HepG2 (cell line): ENCODE measurements at regions not wholly inside any gene's neighbourhood (a gene's known extent, or its start where the extent isn't known, plus 50 kb on each side); places are given as distances from the start of the nearest gene placed in this dataset.

Experiments
- ZNF205 ChIP-seq: IDR thresholded peaks from 2 replicates; pipeline ENCODE4 v1.6.1; 2018; ENCODE audit warnings: missing biosample characterization, missing genetic modification reagents
- ZNF616 ChIP-seq: sonication (generic); formaldehyde crosslinking; IDR thresholded peaks from 2 replicates; pipeline ENCODE4 v1.5.0; 2020; ENCODE audit warnings: low read depth, mild to moderate bottlenecking, missing genetic modification reagents
- TF ChIP-seq, protein P1 (sequence below): sonication (generic); formaldehyde crosslinking; IDR thresholded peaks from 2 replicates; pipeline ENCODE4 v1.5.0; 2020; ENCODE audit warnings: mild to moderate bottlenecking, missing genetic modification reagents
- TF ChIP-seq, protein P2 (sequence below): sonication (generic); formaldehyde crosslinking; conservative IDR thresholded peaks from 2 replicates; pipeline ENCODE4 v1.8.0; 2022; ENCODE audit warnings: mild to moderate bottlenecking, moderate library complexity, missing genetic modification reagents
- TF ChIP-seq, protein P3 (sequence below): sonication (generic); formaldehyde crosslinking; IDR thresholded peaks from 2 replicates; pipeline ENCODE4 v1.4.0; 2020; ENCODE audit warnings: mild to moderate bottlenecking, missing genetic modification reagents, borderline replicate concordance
- TF ChIP-seq, protein P4 (sequence below): IDR thresholded peaks from 2 replicates; pipeline ENCODE4 v1.6.1; 2012; ENCODE audit warnings: low read depth, low read length, improper control_type of control experiment
- TF ChIP-seq, protein P5 (sequence below), 2 experiments: sonication (generic) in 1 of 2; formaldehyde crosslinking in 1 of 2; IDR thresholded peaks; 2 replicates each; pipeline versions ENCODE4 v1.5.1 to v1.6.1; 2011 to 2020; ENCODE audit warnings: borderline replicate concordance in 1 of 2, low read depth in 1 of 2, low read length in 1 of 2, mild to moderate bottlenecking in 1 of 2, missing genetic modification reagents in 1 of 2, moderate library complexity in 1 of 2
- TF ChIP-seq, protein P6 (sequence below): sonication (generic); formaldehyde crosslinking; IDR thresholded peaks from 2 replicates; pipeline ENCODE4 v1.5.1; 2020; ENCODE audit warnings: mild to moderate bottlenecking, moderate library complexity, missing genetic modification reagents
- TF ChIP-seq, protein P7 (sequence below): sonication (generic); formaldehyde crosslinking; conservative IDR thresholded peaks from 2 replicates; pipeline ENCODE4 v1.4.0; 2020; ENCODE audit warnings: missing genetic modification reagents

DNA sequence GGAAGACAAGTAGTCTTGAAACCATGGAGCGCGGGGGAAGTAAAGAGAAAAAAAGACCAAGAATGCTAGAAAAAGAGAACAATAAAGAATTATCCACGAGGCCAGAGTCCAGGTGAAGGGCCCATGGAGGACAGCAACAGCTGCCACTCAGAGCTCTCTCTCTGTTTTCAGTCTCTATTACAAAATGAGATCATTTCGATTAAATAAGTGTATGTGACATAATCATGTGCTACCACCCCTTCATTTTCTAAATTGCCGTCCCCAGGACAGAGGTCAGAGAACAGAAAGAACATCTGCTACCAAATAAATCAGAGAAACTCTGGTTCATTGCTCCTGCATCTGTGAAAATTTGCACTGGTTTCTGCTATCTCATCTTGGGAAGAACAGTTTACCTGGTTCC, 838.7 kb downstream of the RNF144A start (continued):
- TF ChIP-seq, protein P1, sequence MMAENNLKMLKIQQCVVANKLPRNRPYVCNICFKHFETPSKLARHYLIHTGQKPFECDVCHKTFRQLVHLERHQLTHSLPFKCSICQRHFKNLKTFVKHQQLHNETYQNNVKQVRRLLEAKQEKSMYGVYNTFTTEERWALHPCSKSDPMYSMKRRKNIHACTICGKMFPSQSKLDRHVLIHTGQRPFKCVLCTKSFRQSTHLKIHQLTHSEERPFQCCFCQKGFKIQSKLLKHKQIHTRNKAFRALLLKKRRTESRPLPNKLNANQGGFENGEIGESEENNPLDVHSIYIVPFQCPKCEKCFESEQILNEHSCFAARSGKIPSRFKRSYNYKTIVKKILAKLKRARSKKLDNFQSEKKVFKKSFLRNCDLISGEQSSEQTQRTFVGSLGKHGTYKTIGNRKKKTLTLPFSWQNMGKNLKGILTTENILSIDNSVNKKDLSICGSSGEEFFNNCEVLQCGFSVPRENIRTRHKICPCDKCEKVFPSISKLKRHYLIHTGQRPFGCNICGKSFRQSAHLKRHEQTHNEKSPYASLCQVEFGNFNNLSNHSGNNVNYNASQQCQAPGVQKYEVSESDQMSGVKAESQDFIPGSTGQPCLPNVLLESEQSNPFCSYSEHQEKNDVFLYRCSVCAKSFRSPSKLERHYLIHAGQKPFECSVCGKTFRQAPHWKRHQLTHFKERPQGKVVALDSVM (CRISPR knock-in tag), result no peak
- TF ChIP-seq, protein P2, sequence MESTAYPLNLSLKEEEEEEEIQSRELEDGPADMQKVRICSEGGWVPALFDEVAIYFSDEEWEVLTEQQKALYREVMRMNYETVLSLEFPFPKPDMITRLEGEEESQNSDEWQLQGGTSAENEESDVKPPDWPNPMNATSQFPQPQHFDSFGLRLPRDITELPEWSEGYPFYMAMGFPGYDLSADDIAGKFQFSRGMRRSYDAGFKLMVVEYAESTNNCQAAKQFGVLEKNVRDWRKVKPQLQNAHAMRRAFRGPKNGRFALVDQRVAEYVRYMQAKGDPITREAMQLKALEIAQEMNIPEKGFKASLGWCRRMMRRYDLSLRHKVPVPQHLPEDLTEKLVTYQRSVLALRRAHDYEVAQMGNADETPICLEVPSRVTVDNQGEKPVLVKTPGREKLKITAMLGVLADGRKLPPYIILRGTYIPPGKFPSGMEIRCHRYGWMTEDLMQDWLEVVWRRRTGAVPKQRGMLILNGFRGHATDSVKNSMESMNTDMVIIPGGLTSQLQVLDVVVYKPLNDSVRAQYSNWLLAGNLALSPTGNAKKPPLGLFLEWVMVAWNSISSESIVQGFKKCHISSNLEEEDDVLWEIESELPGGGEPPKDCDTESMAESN (CRISPR knock-in tag), result no peak
- TF ChIP-seq, protein P3, sequence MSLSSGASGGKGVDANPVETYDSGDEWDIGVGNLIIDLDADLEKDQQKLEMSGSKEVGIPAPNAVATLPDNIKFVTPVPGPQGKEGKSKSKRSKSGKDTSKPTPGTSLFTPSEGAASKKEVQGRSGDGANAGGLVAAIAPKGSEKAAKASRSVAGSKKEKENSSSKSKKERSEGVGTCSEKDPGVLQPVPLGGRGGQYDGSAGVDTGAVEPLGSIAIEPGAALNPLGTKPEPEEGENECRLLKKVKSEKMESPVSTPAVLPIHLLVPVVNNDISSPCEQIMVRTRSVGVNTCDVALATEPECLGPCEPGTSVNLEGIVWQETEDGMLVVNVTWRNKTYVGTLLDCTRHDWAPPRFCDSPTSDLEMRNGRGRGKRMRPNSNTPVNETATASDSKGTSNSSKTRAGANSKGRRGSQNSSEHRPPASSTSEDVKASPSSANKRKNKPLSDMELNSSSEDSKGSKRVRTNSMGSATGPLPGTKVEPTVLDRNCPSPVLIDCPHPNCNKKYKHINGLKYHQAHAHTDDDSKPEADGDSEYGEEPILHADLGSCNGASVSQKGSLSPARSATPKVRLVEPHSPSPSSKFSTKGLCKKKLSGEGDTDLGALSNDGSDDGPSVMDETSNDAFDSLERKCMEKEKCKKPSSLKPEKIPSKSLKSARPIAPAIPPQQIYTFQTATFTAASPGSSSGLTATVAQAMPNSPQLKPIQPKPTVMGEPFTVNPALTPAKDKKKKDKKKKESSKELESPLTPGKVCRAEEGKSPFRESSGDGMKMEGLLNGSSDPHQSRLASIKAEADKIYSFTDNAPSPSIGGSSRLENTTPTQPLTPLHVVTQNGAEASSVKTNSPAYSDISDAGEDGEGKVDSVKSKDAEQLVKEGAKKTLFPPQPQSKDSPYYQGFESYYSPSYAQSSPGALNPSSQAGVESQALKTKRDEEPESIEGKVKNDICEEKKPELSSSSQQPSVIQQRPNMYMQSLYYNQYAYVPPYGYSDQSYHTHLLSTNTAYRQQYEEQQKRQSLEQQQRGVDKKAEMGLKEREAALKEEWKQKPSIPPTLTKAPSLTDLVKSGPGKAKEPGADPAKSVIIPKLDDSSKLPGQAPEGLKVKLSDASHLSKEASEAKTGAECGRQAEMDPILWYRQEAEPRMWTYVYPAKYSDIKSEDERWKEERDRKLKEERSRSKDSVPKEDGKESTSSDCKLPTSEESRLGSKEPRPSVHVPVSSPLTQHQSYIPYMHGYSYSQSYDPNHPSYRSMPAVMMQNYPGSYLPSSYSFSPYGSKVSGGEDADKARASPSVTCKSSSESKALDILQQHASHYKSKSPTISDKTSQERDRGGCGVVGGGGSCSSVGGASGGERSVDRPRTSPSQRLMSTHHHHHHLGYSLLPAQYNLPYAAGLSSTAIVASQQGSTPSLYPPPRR, result no peak
- TF ChIP-seq, protein P4, sequence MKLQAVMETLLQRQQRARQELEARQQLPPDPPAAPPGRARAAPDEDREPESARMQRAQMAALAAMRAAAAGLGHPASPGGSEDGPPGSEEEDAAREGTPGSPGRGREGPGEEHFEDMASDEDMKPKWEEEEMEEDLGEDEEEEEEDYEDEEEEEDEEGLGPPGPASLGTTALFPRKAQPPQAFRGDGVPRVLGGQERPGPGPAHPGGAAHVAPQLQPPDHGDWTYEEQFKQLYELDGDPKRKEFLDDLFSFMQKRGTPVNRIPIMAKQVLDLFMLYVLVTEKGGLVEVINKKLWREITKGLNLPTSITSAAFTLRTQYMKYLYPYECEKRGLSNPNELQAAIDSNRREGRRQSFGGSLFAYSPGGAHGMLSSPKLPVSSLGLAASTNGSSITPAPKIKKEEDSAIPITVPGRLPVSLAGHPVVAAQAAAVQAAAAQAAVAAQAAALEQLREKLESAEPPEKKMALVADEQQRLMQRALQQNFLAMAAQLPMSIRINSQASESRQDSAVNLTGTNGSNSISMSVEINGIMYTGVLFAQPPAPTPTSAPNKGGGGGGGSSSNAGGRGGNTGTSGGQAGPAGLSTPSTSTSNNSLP, result no peak
- TF ChIP-seq ZNF616 (no peak), ZNF205 (CRISPR knock-in tag) (no peak)
- TF ChIP-seq, protein P5, sequence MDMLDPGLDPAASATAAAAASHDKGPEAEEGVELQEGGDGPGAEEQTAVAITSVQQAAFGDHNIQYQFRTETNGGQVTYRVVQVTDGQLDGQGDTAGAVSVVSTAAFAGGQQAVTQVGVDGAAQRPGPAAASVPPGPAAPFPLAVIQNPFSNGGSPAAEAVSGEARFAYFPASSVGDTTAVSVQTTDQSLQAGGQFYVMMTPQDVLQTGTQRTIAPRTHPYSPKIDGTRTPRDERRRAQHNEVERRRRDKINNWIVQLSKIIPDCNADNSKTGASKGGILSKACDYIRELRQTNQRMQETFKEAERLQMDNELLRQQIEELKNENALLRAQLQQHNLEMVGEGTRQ (IDR thresholded peaks at IDR 0.05; ENCODE audit: low read depth, low read length), result no peak
- TF ChIP-seq, protein P5 (CRISPR knock-in tag; IDR thresholded peaks at IDR 0.05; ENCODE audit: borderline replicate concordance), result no peak
- TF ChIP-seq, protein P6, sequence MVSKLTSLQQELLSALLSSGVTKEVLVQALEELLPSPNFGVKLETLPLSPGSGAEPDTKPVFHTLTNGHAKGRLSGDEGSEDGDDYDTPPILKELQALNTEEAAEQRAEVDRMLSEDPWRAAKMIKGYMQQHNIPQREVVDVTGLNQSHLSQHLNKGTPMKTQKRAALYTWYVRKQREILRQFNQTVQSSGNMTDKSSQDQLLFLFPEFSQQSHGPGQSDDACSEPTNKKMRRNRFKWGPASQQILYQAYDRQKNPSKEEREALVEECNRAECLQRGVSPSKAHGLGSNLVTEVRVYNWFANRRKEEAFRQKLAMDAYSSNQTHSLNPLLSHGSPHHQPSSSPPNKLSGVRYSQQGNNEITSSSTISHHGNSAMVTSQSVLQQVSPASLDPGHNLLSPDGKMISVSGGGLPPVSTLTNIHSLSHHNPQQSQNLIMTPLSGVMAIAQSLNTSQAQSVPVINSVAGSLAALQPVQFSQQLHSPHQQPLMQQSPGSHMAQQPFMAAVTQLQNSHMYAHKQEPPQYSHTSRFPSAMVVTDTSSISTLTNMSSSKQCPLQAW, result no peak
- TF ChIP-seq, protein P7, sequence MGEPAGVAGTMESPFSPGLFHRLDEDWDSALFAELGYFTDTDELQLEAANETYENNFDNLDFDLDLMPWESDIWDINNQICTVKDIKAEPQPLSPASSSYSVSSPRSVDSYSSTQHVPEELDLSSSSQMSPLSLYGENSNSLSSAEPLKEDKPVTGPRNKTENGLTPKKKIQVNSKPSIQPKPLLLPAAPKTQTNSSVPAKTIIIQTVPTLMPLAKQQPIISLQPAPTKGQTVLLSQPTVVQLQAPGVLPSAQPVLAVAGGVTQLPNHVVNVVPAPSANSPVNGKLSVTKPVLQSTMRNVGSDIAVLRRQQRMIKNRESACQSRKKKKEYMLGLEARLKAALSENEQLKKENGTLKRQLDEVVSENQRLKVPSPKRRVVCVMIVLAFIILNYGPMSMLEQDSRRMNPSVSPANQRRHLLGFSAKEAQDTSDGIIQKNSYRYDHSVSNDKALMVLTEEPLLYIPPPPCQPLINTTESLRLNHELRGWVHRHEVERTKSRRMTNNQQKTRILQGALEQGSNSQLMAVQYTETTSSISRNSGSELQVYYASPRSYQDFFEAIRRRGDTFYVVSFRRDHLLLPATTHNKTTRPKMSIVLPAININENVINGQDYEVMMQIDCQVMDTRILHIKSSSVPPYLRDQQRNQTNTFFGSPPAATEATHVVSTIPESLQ (CRISPR knock-in tag), result no peak
- TF ChIP-seq, all 625 proteins: peak for 0
